Motor neuron (in vitro differentiated cells): ENCODE measurements at regions not wholly inside any gene's neighbourhood (a gene's known extent, or its start where the extent isn't known, plus 50 kb on each side); places are given as distances from the start of the nearest gene placed in this dataset.
A peak's percentile ranks its signal among the peaks of the same experiment; 100 is the strongest.

Source experiments
- ATAC-seq, 8 experiments: fragments of 200-7000 bp; cut with Tn5 transposase; replicated peaks in 6 of 8; 2 replicates each; pipeline ENCODE4 v1.8.0; 2021; ENCODE audit warnings: mild to moderate bottlenecking in 8 of 8, moderate library complexity in 8 of 8
- H3K27ac ChIP-seq, 2 donors: fragments of 250-450 bp; sonication (Bioruptor Pico); 2 replicates each; pipeline ENCODE4 v1.9.0; 2021; ENCODE audit warnings: antibody characterized with exemption in 2 of 2, mild to moderate bottlenecking in 2 of 2, moderate library complexity in 1 of 2
- H3K4me1 ChIP-seq, 2 donors: fragments of 250-450 bp; sonication (Bioruptor Pico); replicated peaks in 1 of 2; 2 replicates each; pipeline ENCODE4 v1.6.1; 2021; ENCODE audit warnings: antibody characterized with exemption in 2 of 2, mild to moderate bottlenecking in 2 of 2, moderate library complexity in 1 of 2
- H3K4me3 ChIP-seq, 5 donors: fragments of 250-450 bp; sonication (Bioruptor Pico); 2 replicates each; pipeline ENCODE4 v1.9.0; 2021; ENCODE audit warnings: antibody characterized with exemption in 5 of 5, mild to moderate bottlenecking in 5 of 5, moderate library complexity in 4 of 5
- WGBS, 10 experiments: fragments of 450-650 bp; shearing (Covaris generic); methylation state at CpG; one replicate each; pipeline ENCODE4 v1.0.0; 2022; 5-methylcytosine and 5-hydroxymethylcytosine counted together
- in situ Hi-C, 9 experiments: fragments of 400-800 bp; cut with MboI; loops; one replicate each; pipeline ENCODE4 v1.15.0; 2021; ENCODE audit warnings: low sequenced_read_pairs in 9 of 9, low pct_unique_long_range_greater_than_20kb in 2 of 9; ENCODE audit not compliant: unreplicated experiment in 9 of 9

DNA sequence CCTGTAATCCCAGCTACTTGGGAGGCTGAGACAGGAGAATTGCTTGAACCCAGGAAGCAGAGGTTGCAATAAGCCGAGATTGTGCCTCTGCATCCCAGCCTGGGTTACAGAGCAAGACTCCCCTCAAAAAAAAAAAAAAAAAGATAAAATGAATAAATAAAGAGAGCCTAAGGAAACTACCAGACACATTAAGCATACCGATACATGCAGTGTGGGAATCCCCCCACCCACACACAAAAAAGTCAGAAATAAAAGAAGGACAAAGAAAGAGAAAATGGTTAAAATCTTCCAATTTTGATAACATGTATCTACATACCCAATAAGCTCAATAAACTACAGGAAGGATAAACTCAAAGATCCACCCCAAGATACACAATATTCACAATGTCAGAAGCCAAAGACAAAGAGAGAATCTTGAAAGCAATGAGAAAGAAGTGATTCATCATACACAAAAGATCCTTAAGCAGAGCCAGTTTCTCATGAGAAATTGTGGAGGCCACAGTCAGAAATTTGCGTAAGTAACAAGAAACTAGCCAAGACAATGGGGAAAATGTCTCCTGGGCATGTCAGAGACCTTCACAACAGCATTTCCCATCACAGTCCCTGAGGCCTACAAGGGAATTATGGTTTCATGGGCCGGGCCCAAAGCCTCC is 1197.0 kb downstream of the AMY1C start:
- no peak overlapping the region for H3K27ac ChIP-seq
- WGBS, 10 experiments, result 23 to 100% (median 64%) methylated on average over 1 to 4 of the region's 4 CpGs
- in situ Hi-C loops, result no loop called here
- H3K4me1 ChIP-seq, result no peaks in the 10 kb centered on the region
- H3K4me3 ChIP-seq, result no peak overlapping the region
- ATAC-seq, result no peak

DNA sequence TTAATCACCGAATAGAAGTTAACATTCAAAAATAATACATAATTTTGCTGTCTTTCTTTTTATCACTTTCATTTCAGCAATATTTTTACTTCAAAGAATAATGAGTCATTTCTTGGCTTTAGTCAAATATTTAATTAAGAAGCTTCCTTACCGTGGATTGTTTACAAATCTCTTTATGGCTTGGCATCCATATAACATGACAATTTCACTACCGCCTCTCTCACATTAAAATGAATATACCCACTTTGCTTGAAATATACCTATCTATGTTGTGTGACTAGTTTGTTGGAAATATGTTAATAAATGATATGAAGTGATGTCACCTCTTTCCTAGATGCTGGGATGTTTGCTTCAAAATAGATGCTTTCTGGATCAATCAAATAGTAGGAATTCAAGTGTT is 1203.9 kb downstream of the AMY1C start:
- 0 to 100% (median 87%) methylated on average over 1 to 3 of the region's 3 CpGs; no CpG with 5 or more reads in 1 of the 10 experiments for WGBS, 10 experiments
- Histone ChIP-seq H3K4me1 (no peaks in the 10 kb centered on the region), H3K27ac (no peak overlapping the region), H3K4me3 (no peak overlapping the region)
- in situ Hi-C loops, result no loop called here
- ATAC-seq, result peak in 1 of 8 experiments; percentile 59

DNA sequence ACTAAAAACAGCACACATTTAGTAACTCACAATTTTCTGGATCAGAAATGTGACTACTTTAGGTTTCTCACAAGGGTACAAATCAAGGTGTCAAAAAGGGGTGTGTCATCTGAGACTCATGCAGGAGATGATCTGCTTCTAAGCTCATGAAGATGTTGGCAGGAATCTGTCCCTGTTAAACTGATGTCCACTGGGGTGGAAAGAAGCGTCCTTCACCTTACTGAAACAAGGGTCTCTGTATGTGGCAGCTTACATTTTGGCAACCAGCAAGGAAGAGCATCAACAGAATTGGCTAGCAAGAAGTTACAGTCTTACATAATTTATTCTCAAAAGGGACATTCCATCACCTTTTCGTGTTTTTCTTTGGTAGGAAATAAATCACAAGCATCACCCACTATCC is 1223.8 kb downstream of the AMY1C start:
- Histone ChIP-seq H3K4me1 (peaks cover 0 to 9% of the 10 kb centered on the region in 2 donors), H3K27ac (no peak overlapping the region), H3K4me3 (no peak overlapping the region)
- in situ Hi-C loops, result no loop called here
- 0 to 75% (median 72%) methylated on average over 1 to 2 of the region's 2 CpGs; no CpG with 5 or more reads in 4 of the 10 experiments for WGBS, 10 experiments
- no peak for ATAC-seq

DNA sequence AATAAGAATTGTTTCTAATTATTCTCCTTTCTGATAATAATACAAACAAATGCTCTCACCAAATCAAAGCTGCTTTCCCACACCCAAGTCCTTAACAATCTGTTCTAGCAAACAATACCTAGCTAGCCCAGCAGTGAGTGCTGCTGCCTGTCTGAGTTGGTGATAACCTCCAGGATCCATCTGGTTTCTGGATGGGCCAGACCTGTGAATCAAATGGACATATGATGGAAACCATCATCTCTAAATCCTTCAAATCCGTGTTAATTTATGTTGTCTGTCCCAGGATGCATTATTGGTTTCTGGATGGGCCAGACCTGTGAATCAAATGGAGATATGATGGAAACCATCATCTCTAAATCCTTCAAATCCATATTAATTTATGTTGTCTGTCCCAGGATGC is 1230.0 kb downstream of the AMY1C start:
- no peak overlapping the region for H3K4me3 ChIP-seq
- 0 to 93% (median 63%) methylated on average over 1 of the region's 1 CpG; no CpG with 5 or more reads in 5 of the 10 experiments for WGBS, 10 experiments
- in situ Hi-C loops, result no loop called here
- H3K27ac ChIP-seq, result no peak overlapping the region
- peaks cover 0 to 9% of the 10 kb centered on the region in 2 donors for H3K4me1 ChIP-seq
- ATAC-seq, result no peak

DNA sequence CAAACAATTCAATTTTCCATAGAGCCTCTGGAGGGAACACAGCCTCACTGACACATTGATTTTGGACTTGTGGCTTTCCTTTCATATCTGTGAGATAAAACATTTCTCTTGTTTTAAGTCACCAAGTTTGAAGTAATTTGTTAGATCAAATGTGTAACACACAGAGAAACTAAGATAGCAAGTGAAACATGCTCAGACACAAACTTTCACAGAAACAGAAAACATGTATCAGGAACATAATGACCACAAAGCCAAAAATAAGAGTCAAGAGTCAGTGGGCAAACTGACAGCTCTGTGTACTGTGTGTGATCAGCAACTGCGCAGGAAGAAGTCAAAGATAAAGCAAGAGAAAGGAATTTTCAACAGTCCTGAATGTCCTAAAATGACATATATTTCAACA is 1237.5 kb downstream of the AMY1C start:
- 0 to 100% (median 79%) methylated on average over 1 of the region's 1 CpG; no CpG with 5 or more reads in 2 of the 10 experiments for WGBS, 10 experiments

DNA sequence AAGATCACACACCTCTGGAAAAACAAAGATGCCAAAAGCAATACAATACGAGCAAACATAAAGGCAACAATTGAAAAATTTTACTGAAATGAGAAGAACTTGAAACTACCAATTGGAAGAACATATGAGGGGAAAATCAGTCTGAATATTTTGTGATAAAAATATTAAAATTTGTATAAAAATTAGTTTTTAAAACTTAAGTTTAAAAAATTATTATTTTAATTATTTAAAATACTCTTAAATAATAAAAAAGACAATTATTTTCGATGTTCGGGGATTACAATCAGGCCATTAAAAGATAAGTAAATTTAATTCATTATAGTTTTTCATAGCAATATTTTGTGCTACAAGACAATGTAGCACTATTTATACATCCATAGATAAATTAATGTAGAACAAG is 1239.3 kb downstream of the AMY1C start:
- no peak for ATAC-seq
- in situ Hi-C loops, result no loop called here

More for the DNA sequence above, 1237.5 kb downstream of the AMY1C start:
- ATAC-seq, result peak in 1 of 8 experiments; percentile 3
- Histone ChIP-seq H3K4me3 (no peak overlapping the region), H3K4me1 (peaks cover 0 to 17% of the 10 kb centered on the region in 2 donors), H3K27ac (no peak overlapping the region)
- in situ Hi-C loops, result no loop called here

DNA sequence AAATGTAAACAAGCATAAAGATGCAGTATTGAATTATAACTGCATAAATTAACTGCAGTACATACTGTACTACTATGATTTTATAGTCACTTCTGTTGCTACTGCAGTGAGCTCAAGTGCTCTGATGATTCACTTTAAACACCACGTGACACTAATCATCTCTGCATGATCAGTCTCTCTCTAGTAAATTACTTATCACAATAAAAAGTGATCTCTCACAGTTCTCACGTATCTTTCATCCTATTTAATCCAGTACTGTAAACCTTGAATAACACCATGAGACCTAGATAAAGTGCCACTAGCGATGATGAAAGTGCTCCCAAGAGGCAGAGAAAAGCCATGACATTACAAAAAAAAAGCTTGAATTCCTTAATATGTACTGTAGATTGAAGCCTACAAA is 1242.0 kb downstream of the AMY1C start:
- H3K27ac ChIP-seq, result no peak overlapping the region
- peaks cover 0 to 22% of the 10 kb centered on the region in 2 donors for H3K4me1 ChIP-seq
- 0 to 71% (median 39%) methylated on average over 1 to 3 of the region's 3 CpGs for WGBS, 10 experiments
- peak in 5 of 8 experiments; percentile 97 to 98 (median 98) for ATAC-seq
- in situ Hi-C loops, result no loop called here
- no peak overlapping the region for H3K4me3 ChIP-seq

More for the DNA sequence above, 1239.3 kb downstream of the AMY1C start:
- 0 to 100% (median 84%) methylated on average over 3 of the region's 3 CpGs for WGBS, 10 experiments
- H3K4me1 ChIP-seq, result peaks cover 0 to 22% of the 10 kb centered on the region in 2 donors
- H3K27ac ChIP-seq, result no peak overlapping the region
- no peak overlapping the region for H3K4me3 ChIP-seq

DNA sequence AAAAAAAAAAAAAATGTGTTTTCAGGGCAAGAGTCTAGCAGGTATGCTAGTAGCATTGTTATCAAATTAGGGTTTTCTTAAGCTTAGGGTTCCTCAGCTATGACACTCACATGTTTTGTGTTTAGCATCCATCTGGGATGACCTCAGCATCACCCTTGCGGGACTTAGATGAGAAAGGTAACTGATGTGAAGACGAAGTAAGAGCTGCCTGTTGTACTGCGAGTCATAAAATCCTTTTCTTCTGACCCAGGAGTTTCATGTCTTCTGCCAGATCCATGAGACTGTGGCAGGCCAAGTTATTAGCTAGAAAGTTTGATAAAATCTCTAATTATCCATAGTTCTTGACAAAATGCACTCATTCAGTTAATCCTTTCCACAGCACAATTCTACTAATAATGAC is 1251.1 kb downstream of the AMY1C start:
- ATAC-seq, result no peak
- Histone ChIP-seq H3K27ac (no peak overlapping the region), H3K4me1 (no peaks in the 10 kb centered on the region), H3K4me3 (no peak overlapping the region)
- in situ Hi-C loops, result no loop called here
- WGBS, 10 experiments, result 0 to 81% (median 57%) methylated on average over 1 to 3 of the region's 3 CpGs

DNA sequence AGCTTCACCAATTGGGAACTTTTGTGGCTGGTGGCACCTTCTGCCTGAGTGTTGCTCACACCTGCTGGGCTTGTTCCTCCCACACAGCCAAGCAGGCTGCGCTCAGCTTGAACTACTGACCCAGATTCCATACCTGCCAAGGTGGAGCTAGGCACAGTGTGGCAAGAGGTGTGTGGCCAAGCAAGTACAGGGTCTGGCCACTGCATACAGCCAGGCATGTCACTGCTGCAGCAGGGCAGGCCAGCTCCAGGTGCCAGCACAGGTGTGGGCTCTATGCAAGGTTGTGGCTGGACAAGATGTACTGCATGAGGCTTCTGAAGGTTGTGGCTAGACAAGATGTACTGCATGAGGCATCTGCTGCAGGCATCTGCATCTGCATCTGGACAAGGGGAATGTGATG is 1254.8 kb downstream of the AMY1C start:
- no peak for ATAC-seq
- in situ Hi-C loops, result no loop called here
- no peak overlapping the region for H3K27ac ChIP-seq
- no peaks in the 10 kb centered on the region for H3K4me1 ChIP-seq
- 60 to 100% (median 93%) methylated on average over 1 of the region's 1 CpG; no CpG with 5 or more reads in 6 of the 10 experiments for WGBS, 10 experiments
- H3K4me3 ChIP-seq, result no peak overlapping the region

DNA sequence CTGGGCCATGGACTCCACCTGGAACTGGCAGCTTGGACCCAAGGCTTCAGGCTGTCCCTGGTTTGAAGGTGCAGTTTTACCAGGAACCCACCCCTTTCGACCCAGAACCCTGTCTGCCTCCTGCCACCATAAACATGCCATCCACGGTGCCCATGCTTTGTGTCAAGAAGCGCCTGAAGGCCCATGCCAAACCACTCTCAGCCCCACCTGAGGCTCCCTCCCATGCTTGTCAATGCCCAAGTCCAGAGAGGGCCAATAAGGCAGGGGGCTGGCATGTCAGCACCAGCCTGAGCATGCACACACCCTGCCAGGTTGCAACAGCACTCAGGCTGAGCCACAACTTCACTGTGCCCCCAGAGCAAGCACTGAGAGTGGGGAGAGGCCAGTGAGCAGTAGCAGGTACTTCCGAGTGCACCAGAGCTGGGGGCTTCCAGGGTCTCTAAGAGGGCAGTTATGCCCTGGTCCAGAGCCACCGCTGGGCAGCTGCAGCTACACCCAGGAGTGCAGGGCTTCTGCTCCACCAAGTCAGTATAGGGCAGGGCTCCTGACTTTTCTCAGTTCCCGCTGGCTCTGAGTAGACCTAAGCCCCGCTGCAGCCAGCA is 1256.0 kb downstream of the AMY1C start:
- Histone ChIP-seq H3K4me3 (no peak overlapping the region), H3K27ac (no peak overlapping the region), H3K4me1 (no peaks in the 10 kb centered on the region)
- WGBS, 10 experiments, result 0 to 100% (median 79%) methylated on average over 1 to 7 of the region's 7 CpGs; no CpG with 5 or more reads in 3 of the 10 experiments
- in situ Hi-C loops, result no loop called here
- no peak for ATAC-seq

DNA sequence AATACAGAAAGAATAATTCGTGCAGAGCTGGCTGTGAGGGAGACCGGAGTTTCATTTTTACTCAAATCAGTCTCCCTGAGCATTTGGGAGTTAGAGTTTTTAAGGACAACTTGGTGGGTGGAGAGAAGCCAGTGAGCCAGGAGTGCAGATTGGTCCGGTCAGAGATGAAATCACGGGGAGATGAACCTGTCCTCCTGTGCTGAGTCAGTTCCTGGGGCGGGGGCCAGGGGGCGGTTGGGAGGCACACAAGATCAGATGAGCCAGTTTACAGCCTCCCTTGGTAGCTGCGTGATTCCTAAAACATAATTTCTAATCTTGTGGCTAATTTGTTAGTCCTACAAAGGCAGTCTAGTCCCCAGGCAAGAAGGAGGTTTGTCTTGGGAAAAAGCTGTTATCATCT is 1267.9 kb downstream of the AMY1C start:
- H3K4me3 ChIP-seq, result no peak overlapping the region
- no peak overlapping the region for H3K27ac ChIP-seq
- 6 to 96% (median 78%) methylated on average over 2 to 5 of the region's 7 CpGs; no CpG with 5 or more reads in 3 of the 10 experiments for WGBS, 10 experiments
- ATAC-seq, result no peak
- in situ Hi-C loops, result no loop called here
- no peaks in the 10 kb centered on the region for H3K4me1 ChIP-seq

DNA sequence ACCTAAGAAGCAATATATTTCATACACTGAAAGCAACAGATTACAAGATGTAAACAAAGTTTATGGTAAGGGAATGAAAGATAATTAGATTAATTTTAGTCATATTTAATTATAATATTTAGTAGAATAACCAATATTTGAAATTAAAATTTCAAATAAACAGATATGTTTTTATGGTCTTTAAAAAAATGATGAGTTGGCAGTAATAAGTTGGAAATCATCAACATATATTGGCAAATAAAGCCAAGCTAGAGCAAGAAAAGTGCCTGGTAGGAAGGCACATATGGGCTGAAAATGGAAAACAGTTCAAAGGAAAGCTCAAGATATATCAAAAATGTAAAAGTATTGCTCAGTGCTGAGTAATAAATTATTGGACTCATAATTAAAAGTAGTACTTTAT is 1274.0 kb downstream of the AMY1C start:
- in situ Hi-C loops, result no loop called here
- no peak for ATAC-seq
- no peak overlapping the region for H3K4me3 ChIP-seq

DNA sequence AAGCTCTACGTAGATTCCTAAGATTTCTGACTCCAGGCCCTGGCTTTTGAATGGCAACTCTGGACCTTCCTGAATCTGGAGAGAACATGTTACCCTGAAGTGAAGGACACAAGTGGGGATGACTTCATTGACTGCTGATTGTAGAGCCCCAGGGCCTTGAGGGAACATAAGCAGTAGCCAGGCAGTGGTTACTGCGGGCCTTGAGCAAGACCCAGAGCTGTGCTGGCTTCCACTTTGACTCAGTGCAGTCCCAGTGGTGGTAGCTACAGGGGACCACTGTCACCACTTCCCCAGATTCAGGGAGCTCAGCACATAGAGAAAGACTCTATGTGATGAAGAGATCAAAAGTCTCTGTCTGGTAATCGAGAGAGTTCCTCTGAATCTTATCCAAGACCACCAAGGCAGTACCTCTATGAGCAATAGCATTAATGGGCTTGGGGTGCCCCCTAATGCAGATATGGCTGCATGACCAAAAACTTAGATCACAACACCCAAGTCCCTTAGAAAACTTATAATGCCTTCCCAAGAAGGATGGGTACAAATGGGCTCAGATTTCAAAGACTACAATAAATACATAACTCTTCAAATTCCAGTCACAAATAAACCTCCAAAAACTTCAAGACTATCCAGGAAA is 1278.3 kb downstream of the AMY1C start:
- no peak overlapping the region for H3K4me3 ChIP-seq
- no peaks in the 10 kb centered on the region for H3K4me1 ChIP-seq
- no peak for ATAC-seq
- in situ Hi-C loops, result no loop called here
- no peak overlapping the region for H3K27ac ChIP-seq
- 0 to 94% (median 82%) methylated on average over 1 to 3 of the region's 3 CpGs; no CpG with 5 or more reads in 4 of the 10 experiments for WGBS, 10 experiments

More for the DNA sequence above, 1274.0 kb downstream of the AMY1C start:
- Histone ChIP-seq H3K27ac (no peak overlapping the region), H3K4me1 (no peaks in the 10 kb centered on the region)
